CMK (cell line): ENCODE measurements at regions not wholly inside any gene's neighbourhood (a gene's known extent, or its start where the extent isn't known, plus 50 kb on each side); places are given as distances from the start of the nearest gene placed in this dataset.

Source experiments
- DNase-seq: peaks from one replicate; pipeline ENCODE4 v3.0.0-alpha.2; 2010; ENCODE audit warnings: low read depth

- DNase-seq, result no peak
These were observed 53.5 kb upstream of the TSHZ3 start for GRCh38 chr19:31402529-31403316.

GRCh38 chr19:31406106-31406505 is 56.9 kb upstream of the TSHZ3 start:
- no peak for DNase-seq

- DNase-seq, result no peak
These were observed 59.4 kb upstream of the TSHZ3 start for GRCh38 chr19:31408460-31409124.

- no peak for DNase-seq
These were observed 64.1 kb upstream of the TSHZ3 start for GRCh38 chr19:31413353-31413752.

GRCh38 chr19:31415322-31415721 is 66.1 kb upstream of the TSHZ3 start:
- no peak for DNase-seq

- no peak for DNase-seq
These were observed 67.3 kb upstream of the TSHZ3 start for GRCh38 chr19:31416548-31416947.

- DNase-seq, result no peak
These were observed 68.8 kb upstream of the TSHZ3 start for GRCh38 chr19:31418055-31418454.

- no peak for DNase-seq
These were observed 69.6 kb upstream of the TSHZ3 start for GRCh38 chr19:31418692-31419430.

- no peak for DNase-seq
These were observed 70.7 kb upstream of the TSHZ3 start for GRCh38 chr19:31419871-31420445.

- DNase-seq, result no peak
These were observed 71.8 kb upstream of the TSHZ3 start for GRCh38 chr19:31421082-31421481.

GRCh38 chr19:31421856-31422255 is 72.6 kb upstream of the TSHZ3 start:
- no peak for DNase-seq

- DNase-seq, result no peak
These were observed 74.7 kb upstream of the TSHZ3 start for GRCh38 chr19:31423896-31424295.

GRCh38 chr19:31424861-31425620 is 75.8 kb upstream of the TSHZ3 start:
- no peak for DNase-seq

- DNase-seq, result no peak
These were observed 78.6 kb upstream of the TSHZ3 start for GRCh38 chr19:31427857-31428256.

- DNase-seq, result no peak
These were observed 81.1 kb upstream of the TSHZ3 start for GRCh38 chr19:31430381-31430780.

GRCh38 chr19:31432201-31432810 is 83.1 kb upstream of the TSHZ3 start:
- no peak for DNase-seq

- DNase-seq, result no peak
These were observed 87.0 kb upstream of the TSHZ3 start for GRCh38 chr19:31436121-31436776.

GRCh38 chr19:31438401-31439269 is 89.4 kb upstream of the TSHZ3 start:
- no peak for DNase-seq

- no peak for DNase-seq
These were observed 90.0 kb upstream of the TSHZ3 start for GRCh38 chr19:31439270-31439573.

GRCh38 chr19:31444931-31445330 is 95.7 kb upstream of the TSHZ3 start:
- no peak for DNase-seq
